Osteocyte (in vitro differentiated cells): ENCODE measurements at regions not wholly inside any gene's neighbourhood (a gene's known extent, or its start where the extent isn't known, plus 50 kb on each side); places are given as distances from the start of the nearest gene placed in this dataset.

Source experiments
- DNase-seq: peaks from one replicate; pipeline ENCODE4 v3.0.0; 2021; ENCODE audit warnings: mixed read lengths; ENCODE audit not compliant: unreplicated experiment; ENCODE audit errors: extremely low spot score
- H3K27ac Mint-ChIP-seq: one replicate; pipeline ENCODE4 v1.8.0; 2021; ENCODE audit warnings: mild to moderate bottlenecking, mixed read lengths; ENCODE audit not compliant: unreplicated experiment
- H3K27me3 Mint-ChIP-seq: one replicate; pipeline ENCODE4 v1.8.0; 2021; ENCODE audit warnings: mixed read lengths; ENCODE audit not compliant: unreplicated experiment
- H3K36me3 Mint-ChIP-seq: one replicate; pipeline ENCODE4 v1.8.0; 2021; ENCODE audit warnings: mixed read lengths; ENCODE audit not compliant: unreplicated experiment
- H3K4me1 Mint-ChIP-seq: one replicate; pipeline ENCODE4 v1.8.0; 2021; ENCODE audit warnings: mixed read lengths; ENCODE audit not compliant: unreplicated experiment
- H3K4me3 Mint-ChIP-seq: one replicate; pipeline ENCODE4 v1.8.0; 2021; ENCODE audit warnings: mild to moderate bottlenecking, moderate library complexity, mixed read lengths; ENCODE audit not compliant: unreplicated experiment
- H3K9me3 Mint-ChIP-seq: one replicate; pipeline ENCODE4 v1.8.0; 2021; ENCODE audit warnings: mixed read lengths; ENCODE audit not compliant: unreplicated experiment
- TF ChIP-seq, protein P1 (sequence below): fragments of 200-600 bp; sonication (generic); IDR thresholded peaks from 2 replicates; pipeline ENCODE4 v1.5.0; 2021; ENCODE audit warnings: antibody characterized with exemption, mild to moderate bottlenecking, moderate library complexity

DNA sequence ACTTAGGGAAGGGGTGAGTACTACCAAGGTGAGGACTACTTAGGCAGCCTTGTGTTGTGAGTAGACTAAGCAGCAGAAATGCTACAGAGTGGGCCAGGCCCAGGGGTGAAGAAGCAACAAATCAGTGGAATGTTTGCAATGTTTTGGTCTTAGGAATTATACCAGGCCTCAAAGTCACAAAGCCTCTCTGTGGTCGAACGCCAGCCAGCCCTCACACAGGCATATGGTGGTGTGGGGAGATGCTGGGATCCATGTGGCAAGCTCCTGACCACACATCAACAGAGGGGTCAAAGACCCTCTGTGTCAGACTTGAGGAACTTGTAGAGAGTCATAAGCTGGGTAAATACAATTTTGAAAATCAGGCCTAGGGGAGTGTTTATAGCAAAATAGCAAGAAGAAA lies 153.8 kb upstream of the KLF3 start:
- Mint-ChIP-seq H3K36me3 (no peaks in the 10 kb centered on the region), H3K9me3 (no peaks in the 10 kb centered on the region), H3K27me3 (peaks cover 61% of the 10 kb centered on the region), H3K4me3 (no peak overlapping the region), H3K4me1 (no peaks in the 10 kb centered on the region), H3K27ac (no peak overlapping the region)
- TF ChIP-seq, protein P1, sequence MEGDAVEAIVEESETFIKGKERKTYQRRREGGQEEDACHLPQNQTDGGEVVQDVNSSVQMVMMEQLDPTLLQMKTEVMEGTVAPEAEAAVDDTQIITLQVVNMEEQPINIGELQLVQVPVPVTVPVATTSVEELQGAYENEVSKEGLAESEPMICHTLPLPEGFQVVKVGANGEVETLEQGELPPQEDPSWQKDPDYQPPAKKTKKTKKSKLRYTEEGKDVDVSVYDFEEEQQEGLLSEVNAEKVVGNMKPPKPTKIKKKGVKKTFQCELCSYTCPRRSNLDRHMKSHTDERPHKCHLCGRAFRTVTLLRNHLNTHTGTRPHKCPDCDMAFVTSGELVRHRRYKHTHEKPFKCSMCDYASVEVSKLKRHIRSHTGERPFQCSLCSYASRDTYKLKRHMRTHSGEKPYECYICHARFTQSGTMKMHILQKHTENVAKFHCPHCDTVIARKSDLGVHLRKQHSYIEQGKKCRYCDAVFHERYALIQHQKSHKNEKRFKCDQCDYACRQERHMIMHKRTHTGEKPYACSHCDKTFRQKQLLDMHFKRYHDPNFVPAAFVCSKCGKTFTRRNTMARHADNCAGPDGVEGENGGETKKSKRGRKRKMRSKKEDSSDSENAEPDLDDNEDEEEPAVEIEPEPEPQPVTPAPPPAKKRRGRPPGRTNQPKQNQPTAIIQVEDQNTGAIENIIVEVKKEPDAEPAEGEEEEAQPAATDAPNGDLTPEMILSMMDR: no peak
- no peak for DNase-seq

- peaks cover 56% of the 10 kb centered on the region for H3K27me3 Mint-ChIP-seq
- H3K4me3 Mint-ChIP-seq: no peak overlapping the region
- TF ChIP-seq, protein P1: no peak
- H3K36me3 Mint-ChIP-seq: no peaks in the 10 kb centered on the region
- no peaks in the 10 kb centered on the region for H3K4me1 Mint-ChIP-seq
- no peaks in the 10 kb centered on the region for H3K9me3 Mint-ChIP-seq
- no peak for DNase-seq
- H3K27ac Mint-ChIP-seq: no peak overlapping the region
These were observed 152.3 kb upstream of the KLF3 start for GRCh38 chr4:38511702-38512101.

GRCh38 chr4:38512840-38513239 lies 151.2 kb upstream of the KLF3 start:
- TF ChIP-seq, protein P1: no peak
- peaks cover 46% of the 10 kb centered on the region for H3K27me3 Mint-ChIP-seq
- no peak overlapping the region for H3K4me3 Mint-ChIP-seq
- no peak for DNase-seq
- no peaks in the 10 kb centered on the region for H3K4me1 Mint-ChIP-seq
- H3K36me3 Mint-ChIP-seq: no peaks in the 10 kb centered on the region
- H3K9me3 Mint-ChIP-seq: no peaks in the 10 kb centered on the region
- H3K27ac Mint-ChIP-seq: no peak overlapping the region

DNA sequence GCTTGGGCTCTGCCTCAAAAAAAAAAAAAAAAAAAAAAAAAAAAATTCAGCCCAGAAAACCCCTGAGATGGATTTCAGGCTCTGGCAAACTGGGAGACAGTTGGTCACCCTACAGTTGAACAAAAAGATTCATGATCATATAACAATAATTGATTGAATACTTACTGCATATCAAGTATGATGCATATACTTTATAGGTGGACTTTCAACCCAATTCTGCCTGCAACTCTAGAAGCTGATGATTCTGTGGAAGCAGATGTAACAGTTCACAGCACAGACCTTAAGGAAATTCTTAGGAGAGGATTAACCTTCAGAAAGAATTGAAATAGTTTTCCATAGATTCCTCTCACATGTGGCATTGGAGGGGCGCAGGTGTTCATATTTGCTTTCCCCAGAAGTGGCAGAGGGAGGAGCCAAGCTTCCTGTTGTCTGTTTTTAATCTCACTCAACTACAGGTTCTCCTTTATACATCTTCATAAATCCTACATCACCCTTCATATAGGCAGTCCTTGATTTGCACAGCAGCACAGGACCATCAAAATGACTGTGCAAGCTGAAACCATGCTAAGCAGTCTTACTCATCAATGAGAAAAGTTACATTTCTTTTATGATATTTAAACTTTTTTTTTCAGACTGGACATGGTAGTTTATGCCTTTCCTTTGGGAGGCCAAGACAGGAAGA lies 149.4 kb upstream of the KLF3 start:
- H3K9me3 Mint-ChIP-seq: no peaks in the 10 kb centered on the region
- H3K36me3 Mint-ChIP-seq: no peaks in the 10 kb centered on the region

DNA sequence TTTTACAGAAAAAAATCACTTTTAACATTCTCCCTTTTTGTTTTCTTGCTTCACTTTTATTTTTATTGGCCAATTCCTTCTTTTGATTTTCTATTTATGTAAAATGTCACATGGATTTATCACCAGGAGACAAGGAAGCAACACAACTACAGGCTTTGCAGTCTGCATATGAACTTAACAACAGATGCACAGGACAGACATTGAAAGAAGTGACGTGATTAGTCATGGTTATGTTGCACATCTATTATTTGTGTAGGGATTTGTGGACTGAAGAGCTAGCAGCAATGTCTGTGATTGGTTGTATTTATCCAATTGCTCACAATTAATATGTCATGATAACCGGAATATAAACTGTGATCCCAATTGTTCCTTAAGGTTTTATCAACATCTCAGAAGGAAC lies 147.8 kb upstream of the KLF3 start:
- no peak for DNase-seq
- Mint-ChIP-seq H3K4me1 (no peaks in the 10 kb centered on the region), H3K27me3 (peaks cover 40% of the 10 kb centered on the region), H3K27ac (no peak overlapping the region), H3K9me3 (no peaks in the 10 kb centered on the region), H3K36me3 (no peaks in the 10 kb centered on the region), H3K4me3 (no peak overlapping the region)
- TF ChIP-seq, protein P1: no peak

More for the DNA sequence above, 149.4 kb upstream of the KLF3 start:
- no peak for DNase-seq
- no peak overlapping the region for H3K4me3 Mint-ChIP-seq
- no peaks in the 10 kb centered on the region for H3K4me1 Mint-ChIP-seq
- H3K27ac Mint-ChIP-seq: no peak overlapping the region
- H3K27me3 Mint-ChIP-seq: peaks cover 39% of the 10 kb centered on the region
- TF ChIP-seq, protein P1: no peak
